Neural cell (in vitro differentiated cells): ENCODE measurements at regions not wholly inside any gene's neighbourhood (a gene's known extent, or its start where the extent isn't known, plus 50 kb on each side); places are given as distances from the start of the nearest gene placed in this dataset.

Source experiments
- CTCF ChIP-seq: fragments of 450-650 bp; IDR thresholded peaks from 2 replicates; pipeline ENCODE4 v1.5.1; 2014; ENCODE audit warnings: antibody characterized with exemption, mild to moderate bottlenecking, moderate library complexity; ENCODE audit not compliant: poor library complexity, severe bottlenecking
- EP300 ChIP-seq: fragments of 450-650 bp; conservative IDR thresholded peaks from 2 replicates; pipeline ENCODE4 v1.6.1; 2014; ENCODE audit warnings: antibody characterized with exemption, mild to moderate bottlenecking, moderate library complexity; ENCODE audit not compliant: poor library complexity, severe bottlenecking
- EZH2 ChIP-seq: fragments of 200-600, 300-800 bp; shearing (Covaris generic), sonication (generic); IDR thresholded peaks from 2 replicates; pipeline ENCODE4 v1.6.1; 2014; ENCODE audit warnings: antibody characterized with exemption, low read length, borderline replicate concordance, mild to moderate bottlenecking; ENCODE audit not compliant: insufficient read depth, poor library complexity, severe bottlenecking
- MXI1 ChIP-seq: fragments of 450-650 bp; conservative IDR thresholded peaks from 2 replicates; pipeline ENCODE4 v1.6.1; 2014; ENCODE audit warnings: antibody characterized with exemption, mild to moderate bottlenecking; ENCODE audit not compliant: poor library complexity, severe bottlenecking
- POLR2AphosphoS5 ChIP-seq: IDR thresholded peaks from 2 replicates; pipeline ENCODE4 v1.6.1; 2012
- REST ChIP-seq: IDR thresholded peaks from 2 replicates; pipeline ENCODE4 v1.6.1; 2012; ENCODE audit warnings: borderline replicate concordance
- TAF1 ChIP-seq: IDR thresholded peaks from 2 replicates; pipeline ENCODE4 v1.6.1; 2012; ENCODE audit warnings: low read depth

GRCh38 chr5:109929376-109929775 lies 239.6 kb downstream of the MAN2A1 start:
- TF ChIP-seq CTCF (no peak), MXI1 (no peak), EZH2 (no peak), REST (no peak), TAF1 (no peak), POLR2AphosphoS5 (no peak), EP300 (no peak)
